HG03060 (cell line): ENCODE measurements at regions not wholly inside any gene's neighbourhood (a gene's known extent, or its start where the extent isn't known, plus 50 kb on each side); places are given as distances from the start of the nearest gene placed in this dataset.

Source experiments
- ATAC-seq: cut with Tn5 transposase; IDR thresholded peaks from one replicate; pipeline ENCODE4 v1.9.1; 2021; ENCODE audit warnings: low read depth, moderate number of reproducible peaks; ENCODE audit not compliant: unreplicated experiment

DNA sequence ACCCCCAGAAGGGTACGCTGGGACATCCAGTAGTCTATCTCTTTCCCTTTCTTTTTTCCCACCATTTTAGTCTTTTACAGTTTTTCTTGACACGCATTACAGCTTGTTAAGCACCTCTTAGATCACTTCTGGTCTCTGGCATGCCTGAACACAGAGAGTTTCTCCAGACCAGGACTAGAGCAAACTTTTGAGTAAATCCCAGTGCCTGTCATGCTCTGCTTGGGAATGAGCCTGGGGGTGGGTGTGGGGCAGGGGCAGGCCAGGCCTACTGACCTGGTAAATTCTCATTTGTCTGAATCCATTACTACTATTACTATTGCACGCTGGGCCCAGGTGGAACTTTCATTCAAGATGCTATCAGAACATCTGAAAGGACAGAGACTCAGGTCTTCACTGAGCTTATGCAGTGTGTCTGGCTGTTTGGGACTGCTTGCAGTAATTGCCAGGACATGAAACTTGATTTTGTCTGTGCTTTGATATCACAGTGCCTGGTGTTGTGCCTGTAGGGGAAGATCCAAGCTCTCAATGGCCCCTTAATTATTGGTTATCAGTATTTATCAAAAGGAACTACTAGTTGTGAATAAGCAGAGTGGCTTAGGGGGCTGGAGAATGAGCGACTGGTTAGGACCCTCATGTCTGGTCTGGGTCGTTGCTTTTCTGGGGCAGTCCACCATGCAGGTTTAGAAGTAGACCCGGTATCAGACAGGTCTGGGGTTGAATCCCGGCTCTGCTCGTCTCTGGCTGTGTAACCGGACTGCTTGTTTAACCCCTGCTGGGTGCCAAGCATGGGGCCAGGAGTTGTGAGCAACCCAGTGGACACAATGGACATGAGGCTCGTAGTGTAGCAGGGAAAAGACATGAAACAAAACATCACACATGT lies 196.1 kb upstream of the TLE3 start:
- ATAC-seq: no peak

- no peak for ATAC-seq
Measured at GRCh38 chr15:70293138-70293537, 195.4 kb upstream of the TLE3 start.

- no peak for ATAC-seq
Measured at GRCh38 chr15:70292076-70292760, 194.5 kb upstream of the TLE3 start.

DNA sequence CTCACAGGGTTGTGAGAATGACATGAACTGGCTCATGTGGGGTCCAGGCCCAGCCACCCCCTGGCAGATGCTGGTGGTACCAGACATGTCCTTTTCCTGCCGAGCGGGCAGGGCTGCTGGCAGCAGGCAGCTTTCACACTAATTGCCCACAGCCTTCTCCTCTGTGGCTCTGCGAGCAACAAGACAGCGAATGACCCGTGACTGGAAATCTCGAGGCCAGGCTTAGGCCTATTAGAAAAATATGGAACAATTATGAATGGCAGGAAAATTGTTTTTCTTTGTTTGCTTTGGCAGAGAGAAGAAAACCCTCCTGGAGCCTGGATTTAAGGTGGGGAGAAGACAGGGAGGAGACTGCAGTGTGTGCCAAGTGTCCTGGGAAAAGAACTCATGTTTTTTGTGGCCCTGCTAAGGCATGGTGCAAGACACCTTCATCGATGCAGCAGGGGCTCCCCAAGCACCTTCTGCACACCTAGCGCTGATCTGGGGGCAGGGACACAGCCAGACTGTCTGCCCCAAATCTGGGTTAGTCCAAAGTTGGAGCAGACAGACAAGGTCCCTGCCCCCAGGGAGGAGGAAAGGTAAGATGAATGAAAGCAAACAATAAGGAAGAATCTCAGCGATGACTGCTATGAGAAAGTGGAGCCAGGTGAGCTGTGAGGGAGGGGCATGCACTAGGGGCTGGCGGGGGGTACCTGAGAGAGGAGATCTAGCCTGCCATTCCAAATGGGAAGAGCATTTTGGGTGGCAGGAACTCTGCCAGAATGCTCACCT lies 193.8 kb upstream of the TLE3 start:
- ATAC-seq: no peak

GRCh38 chr15:70290708-70291107 lies 193.0 kb upstream of the TLE3 start:
- no peak for ATAC-seq

DNA sequence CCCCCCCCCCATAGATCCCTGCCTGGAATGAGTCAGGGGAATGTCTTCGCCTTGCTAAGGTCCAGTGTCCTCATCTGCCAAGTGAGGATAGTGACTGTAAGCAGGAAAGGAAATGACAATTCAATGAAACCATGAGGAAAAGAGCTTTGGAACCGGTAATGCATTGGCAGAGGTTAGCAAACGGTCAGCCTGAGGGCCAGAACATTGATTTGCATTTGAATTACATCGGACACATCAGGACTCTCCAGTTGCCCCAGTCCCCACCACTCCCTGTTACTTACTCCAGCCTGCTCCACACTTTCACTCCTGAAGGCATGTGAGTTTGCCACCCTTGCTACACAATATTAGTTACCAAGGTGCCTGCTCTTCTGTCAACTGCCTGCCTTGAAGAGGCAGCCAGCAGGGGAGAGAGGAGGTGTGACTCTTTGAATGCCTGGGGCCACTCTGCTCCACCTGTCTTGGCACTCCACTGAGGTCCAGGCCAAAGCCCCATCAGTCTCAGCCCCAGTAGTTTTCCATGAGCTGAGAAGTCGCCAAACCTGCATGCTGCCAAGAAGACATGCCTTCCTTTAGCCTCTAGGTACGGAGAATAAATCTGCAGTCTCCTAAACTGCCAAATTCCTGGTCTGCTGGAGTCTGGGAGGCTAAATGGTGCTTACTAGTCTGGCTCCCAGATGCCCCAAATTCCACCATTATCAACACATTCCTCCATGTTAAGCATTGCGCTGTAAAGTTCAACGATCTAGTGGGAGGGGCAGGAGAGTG lies 191.7 kb upstream of the TLE3 start:
- ATAC-seq: no peak

- ATAC-seq: no peak
Measured at GRCh38 chr15:70286113-70286806, 188.5 kb upstream of the TLE3 start.

DNA sequence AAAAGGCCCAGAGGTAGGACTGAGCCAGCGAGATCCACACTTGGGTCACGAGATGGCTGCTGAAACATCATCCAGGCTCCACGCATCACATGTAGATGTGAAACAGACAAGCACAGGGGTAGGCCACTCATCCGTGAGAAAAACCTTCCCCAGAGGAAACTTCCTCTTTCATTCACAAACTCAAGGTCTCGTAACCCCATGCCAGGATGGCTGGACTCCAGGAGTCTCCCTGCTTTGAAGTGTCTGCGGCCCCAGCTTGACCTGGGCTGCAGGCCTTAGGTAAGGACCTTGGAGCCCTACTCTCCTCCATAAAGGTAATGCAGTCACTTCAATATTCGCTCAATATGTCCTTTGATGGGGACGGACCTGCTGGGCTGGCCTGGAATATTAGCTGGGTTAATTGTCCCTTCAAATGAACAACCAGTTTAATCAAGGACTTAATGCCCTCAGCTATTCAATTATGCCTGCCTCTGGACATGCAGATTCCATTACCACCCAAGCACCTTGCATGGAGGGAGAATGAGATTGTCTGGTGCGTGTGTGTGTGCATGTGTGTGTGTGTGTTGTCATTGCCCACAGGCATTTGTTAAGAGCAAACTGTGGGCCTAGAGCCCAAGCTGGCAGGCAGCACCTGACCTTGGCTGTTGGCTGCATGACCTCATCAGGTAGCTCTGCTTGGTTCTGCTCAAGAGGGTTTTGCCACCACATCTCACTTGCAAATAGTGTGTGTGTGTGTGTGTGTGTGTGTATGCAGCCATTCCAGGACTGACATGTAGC lies 186.9 kb upstream of the TLE3 start:
- no peak for ATAC-seq

DNA sequence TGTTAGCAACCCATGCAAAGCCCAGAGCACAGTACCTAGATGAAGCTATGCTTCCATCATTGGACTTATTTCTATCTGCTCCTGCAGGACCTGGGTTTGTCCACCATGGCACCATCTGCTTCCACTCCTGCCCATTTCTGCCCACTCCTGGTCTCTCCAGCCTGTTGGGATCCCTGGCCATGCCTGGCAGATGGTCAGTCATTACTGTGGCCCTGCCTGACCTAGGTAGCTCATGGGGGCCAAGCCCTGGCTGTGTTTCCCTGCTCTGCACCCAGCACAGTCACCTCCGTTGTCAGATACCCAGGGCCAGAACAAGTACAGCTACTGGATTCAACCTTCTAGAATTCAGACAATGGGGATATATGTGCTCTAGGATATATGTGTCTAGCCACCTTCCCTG lies 185.8 kb upstream of the TLE3 start:
- no peak for ATAC-seq

- ATAC-seq: no peak
Measured at GRCh38 chr15:70281811-70282307, 184.1 kb upstream of the TLE3 start.

DNA sequence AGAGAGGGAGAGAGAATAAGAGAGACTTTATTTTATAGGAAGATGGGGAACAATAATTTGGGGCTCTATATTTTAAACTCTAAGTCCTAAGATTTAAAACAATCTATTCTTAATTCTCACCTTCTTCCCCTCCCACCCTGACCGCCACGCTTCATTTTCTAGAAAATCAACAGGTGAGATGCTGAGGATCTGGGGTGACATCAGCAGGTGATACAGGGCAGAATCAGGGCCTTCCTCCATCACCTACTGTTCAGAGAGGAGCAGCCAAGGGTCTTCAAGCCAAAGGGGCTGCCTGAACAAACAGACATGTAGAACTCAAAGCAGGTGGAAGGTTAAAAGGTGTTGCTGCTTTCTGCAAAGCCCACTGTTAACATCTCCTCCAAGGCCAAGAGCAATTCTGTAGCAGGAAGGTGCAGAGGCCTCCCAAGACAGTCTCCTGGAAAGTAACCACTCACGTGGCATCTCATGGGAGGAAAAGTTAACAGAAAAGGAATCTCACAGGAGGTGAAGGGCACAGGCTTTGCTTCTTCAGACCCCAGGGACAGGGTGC lies 183.6 kb upstream of the TLE3 start:
- no peak for ATAC-seq

DNA sequence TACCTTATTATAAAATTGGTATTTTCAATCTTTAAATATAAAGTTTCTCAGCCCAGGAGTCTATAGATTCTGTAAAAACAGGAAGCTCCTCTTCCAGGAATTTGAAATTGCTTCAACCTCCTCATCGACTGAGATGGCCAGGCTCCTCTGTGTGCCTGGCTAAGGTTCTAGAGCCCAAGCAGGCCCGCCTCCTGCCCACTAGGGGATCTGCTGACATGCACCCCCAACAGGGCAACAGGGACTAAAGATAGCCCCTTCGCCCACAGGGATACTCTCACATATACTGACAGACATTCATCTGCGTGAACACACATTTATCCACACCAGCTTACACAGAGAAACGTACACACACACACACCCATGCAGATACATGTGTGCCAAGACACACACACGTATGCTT lies 183.1 kb upstream of the TLE3 start:
- ATAC-seq: no peak

DNA sequence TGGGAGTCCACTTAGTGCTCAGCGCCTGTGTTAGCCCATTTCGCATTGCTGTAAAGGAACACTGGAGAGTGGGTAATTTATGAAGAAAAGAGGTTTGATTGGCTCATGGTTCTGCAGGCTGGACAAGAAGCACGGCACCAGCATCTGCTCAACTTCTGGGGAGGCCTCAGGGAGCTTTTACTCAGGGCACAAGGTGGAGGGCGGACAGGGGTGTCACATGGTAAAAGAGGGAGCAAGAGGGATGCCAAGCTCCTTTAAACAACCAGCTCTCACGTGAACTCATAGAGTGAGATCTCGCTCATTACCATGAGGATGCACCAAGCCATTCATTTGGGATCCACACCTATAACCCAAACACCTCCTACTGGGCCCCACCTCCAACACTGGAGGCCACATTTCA lies 181.4 kb upstream of the TLE3 start:
- no peak for ATAC-seq

DNA sequence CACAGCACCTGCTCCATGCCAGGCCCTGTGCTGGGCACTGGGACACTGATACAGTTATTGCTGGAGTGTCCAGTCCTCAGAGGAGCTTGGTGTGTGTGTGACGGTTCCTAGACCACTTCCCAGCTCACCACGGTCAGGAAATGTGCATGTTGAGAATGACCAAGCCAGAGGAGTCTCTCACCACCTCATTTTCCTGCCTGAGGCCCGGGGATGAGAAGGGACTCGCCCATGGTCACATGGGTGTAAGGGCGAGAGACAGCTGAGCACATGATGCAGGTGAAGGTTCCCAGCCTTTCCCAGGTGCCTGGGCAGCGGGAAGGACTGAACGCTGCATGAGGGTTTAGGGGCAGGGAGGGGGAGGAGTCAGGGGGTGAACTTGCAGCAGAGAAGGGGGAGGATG lies 180.9 kb upstream of the TLE3 start:
- no peak for ATAC-seq

- ATAC-seq: no peak
Measured at GRCh38 chr15:70277556-70277955, 179.8 kb upstream of the TLE3 start.

GRCh38 chr15:70276401-70276800 lies 178.7 kb upstream of the TLE3 start:
- ATAC-seq: no peak

DNA sequence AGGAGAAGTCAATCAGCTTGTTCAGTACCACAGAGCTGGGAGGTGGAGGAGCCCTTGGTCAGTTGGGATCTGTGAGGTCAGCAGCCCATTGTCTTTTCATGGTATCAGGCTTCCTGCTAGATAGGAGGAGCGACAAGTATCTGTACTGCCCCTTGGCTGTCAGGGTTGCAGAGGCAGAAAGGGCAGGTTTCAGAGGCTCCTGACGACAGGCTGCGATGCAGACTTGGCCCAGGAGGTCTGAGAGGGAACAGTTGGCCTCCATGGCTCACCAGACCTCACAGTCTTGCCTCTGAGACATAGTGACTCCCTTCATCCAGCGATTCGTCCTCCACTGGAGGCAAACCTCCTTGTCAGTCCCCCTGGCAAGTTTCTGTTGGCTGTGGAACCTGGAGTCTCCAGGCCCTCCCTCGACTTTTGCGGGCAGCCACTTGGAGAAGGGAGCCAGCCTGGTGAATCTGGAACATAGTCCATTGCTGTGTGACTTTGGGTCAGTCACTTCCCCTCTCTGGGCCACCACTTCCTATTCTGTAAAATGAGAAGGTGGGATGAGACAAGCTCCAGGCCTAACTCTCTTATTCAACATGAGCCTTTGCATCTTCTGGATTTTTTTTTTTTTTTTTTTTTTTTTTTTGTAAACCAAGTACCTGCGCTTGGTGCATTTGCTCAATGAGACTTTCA lies 177.9 kb upstream of the TLE3 start:
- no peak for ATAC-seq

DNA sequence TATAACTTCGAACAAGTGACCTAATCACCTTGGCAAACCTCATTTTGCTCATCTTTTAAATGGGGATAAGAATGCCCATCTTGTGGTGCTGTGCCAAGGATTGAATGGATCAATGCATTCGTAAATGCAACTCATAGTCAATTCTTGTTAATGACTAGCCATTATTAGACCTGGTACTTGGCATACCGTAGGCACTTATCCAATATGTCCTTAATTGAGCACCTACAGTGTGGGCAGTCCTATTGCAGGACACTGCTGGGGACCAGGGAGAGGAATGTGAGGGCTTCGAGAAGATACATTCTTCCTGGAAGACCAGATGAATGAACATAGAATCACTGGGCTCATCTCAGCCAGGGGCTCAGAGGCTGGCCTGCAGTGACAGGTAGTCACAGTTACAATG lies 177.2 kb upstream of the TLE3 start:
- ATAC-seq: no peak
